ENCODE measurements at regions not wholly inside any gene's neighbourhood (a gene's known extent, or its start where the extent isn't known, plus 50 kb on each side); places are given as distances from the start of the nearest gene placed in this dataset.
"Not testable (repeated sequence)": the region's sequence is repeated elsewhere in the genome, so short reads cannot be mapped to it uniquely, and the experiment has no call there.

DNA sequence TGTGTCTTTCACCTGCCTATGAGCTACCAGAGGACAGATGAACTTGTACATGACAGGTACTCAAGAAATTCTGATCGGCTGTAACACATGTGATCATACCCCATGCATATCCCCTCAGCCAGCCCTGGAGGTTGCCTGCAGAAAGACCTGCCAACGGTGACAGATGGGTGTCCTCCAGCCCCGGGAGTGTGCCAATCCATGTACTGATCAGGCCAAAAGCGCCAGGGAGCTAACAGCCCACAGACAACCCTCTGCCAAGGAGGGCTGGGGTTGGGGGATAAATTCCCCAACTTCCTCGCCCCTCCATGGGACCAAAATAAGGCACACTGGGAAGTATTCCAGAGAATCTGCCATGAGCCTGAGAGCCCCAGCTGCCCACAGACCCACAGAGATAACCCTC is 189.4 kb downstream of the CCT6B start:
- no peak for DNase-seq

- no peak for DNase-seq
Observed at GRCh38 chr17:34770586-34770985, 190.7 kb downstream of the CCT6B start.

DNA sequence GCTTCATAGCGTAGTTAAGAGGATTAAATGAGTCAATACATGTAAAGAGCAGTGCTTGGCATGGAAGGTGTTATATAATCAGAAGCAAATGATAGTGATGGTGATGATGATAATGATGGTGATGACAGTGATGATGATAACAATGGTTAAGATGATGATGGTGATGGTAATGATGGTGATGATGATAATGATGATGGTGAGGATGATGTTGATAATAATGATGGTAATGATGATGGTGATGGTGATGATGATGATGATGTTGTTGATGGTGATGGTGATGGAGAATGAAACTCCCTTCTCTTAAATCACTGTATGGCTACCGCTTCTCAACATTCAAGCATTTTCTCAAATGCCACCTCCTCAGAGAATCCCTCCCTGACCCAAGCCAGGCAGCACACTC is 190.5 kb downstream of the TMEM132E start:
- no peak for DNase-seq

DNA sequence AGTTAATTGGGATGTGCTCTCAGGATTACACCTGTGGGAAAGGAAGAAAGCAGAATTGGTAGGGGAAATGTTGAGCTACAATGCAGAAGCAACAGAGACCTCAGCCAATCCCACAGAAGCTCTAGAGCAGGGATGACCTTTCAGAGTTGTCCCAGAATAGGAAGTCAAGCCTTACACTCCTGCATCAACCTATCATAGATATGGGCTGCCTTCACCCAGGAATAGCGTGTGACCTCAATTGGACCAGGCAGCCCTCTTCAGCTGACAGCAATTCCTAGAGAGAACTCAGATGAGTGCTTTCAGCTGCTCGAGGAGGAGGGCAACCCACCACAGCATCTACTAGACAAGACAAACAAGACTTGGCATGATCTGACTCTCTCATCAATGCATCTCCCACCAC is 189.7 kb downstream of the TMEM132E start:
- DNase-seq, result no peak

DNA sequence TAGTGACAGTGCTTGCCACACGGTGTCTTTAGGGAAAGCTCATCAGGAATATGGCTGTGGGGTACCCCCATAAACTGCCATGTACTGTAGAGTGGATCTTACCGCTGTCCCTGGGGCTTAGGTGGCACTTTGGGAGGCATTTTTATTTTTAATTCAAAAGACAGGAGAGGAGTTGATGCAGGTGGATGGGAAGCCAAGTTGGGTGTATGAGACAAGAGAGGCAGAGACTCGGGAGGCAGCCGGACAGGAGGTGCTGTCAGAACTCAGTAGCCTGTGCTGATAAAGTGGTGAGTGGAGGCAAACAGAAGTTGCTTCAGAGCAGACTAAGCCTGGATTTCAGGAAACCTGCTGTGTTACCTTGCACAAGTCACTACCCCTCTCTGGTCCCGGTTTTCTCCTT is 185.9 kb downstream of the TMEM132E start:
- DNase-seq, result no peak

DNA sequence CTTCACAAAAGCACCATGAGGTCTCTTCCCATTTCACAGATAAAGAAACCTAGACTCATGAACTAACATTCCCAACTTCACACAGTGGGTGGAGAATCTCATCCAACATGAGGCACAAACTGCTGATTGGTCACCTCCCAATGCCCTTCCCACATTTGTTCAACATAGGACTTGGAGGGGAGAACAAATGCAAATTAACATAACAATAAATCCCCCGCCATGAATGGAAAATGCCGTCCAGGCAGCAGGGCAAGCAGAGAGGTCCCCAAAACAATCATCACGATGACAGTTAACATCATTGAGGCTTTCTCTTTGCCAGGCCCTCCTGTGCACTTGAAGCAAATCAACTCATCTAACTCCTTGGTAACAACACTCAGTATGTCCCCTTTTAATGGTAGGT is 185.3 kb downstream of the TMEM132E start:
- no peak for DNase-seq

- no peak for DNase-seq
Observed at GRCh38 chr17:34763728-34764665, 184.6 kb downstream of the TMEM132E start.

DNA sequence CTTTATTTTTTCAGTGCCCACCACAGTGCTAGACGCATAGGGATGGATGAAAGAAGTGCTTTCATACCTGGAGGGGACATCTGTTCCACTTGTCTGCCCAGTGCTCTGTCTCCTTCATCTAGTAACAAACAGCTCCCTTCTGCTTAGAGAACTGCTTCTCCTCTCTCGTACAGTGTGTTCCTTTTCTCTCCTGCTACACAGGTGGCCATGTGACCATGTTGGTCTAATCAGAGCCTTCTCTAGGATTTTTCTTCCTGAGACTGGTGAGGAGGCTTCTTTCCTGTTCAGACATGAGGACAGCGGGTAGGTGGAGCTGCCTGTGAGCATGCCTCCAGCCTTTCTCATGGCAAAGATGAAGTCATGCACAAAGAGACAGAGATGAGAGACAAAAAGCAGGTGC is 182.7 kb downstream of the TMEM132E start:
- no peak for DNase-seq

GRCh38 chr17:34761646-34762045 is 182.3 kb downstream of the TMEM132E start:
- DNase-seq, result peak; percentile 12

GRCh38 chr17:34760931-34761495 is 181.6 kb downstream of the TMEM132E start:
- DNase-seq, result no peak

DNA sequence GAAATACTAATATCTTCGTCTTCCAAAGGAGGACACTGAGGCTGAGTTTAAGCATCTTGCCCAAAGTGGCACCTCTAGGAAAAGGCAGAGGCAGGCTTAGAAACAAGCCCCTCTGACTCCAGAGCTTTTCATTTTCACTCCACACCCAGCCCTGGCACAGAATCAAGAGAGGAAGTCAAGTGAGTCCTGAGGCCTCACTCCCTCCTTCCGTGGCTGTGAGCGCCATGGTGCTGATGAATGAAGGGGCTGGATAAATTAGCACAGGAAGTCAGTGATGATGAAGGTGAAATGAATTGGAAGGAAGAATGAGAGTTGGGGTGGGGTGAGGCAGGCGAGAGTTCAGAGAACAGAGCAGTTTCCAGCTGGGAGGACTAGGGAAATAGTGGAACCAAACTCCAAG is 179.3 kb downstream of the TMEM132E start:
- no peak for DNase-seq

- DNase-seq, result no peak
Observed at GRCh38 chr17:34758316-34758715, 178.9 kb downstream of the TMEM132E start.

DNA sequence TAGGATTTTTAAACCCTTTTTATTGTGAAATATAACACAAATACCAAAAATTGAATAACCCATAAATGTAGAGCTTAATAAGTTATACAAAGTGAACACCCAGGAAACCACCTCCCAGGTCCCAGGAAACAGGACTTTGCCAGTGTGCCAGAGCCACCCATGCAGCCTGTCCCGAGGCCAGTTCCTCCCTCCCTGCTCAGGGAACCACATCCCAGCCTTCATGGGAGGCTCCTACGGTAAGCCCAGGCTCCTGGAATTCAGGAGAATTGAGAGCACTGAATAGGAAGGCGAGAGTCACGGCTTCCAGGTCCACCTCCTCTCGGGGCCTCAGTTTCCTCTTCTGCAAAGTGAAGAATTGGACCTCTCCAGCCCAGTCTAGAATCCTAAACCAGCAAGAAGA is 178.2 kb downstream of the TMEM132E start:
- DNase-seq, result no peak

GRCh38 chr17:34757106-34757505 is 177.7 kb downstream of the TMEM132E start:
- DNase-seq, result no peak

DNA sequence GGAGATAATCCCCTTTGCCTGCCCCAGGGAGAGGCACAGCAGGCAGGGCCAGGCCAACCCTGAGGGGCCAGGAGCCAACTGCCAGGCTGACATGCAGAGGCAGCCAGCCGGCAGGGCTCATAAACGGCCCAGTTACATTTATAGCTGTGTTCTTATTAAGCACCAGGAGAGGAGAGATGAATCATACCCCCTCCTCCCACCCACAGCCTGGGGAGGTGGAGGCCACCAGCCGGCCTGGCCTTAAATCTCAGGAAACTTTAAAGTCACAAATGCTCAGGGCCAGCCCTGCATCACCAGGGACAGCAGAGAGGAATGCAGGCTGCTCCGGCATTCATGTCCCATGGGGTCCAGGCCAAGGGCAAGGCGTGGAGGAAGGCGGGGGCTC is 177.2 kb downstream of the TMEM132E start:
- no peak for DNase-seq

GRCh38 chr17:34755981-34756636 is 176.7 kb downstream of the TMEM132E start:
- DNase-seq, result no peak

- DNase-seq, result no peak
Observed at GRCh38 chr17:34755371-34755770, 176.0 kb downstream of the TMEM132E start.

DNA sequence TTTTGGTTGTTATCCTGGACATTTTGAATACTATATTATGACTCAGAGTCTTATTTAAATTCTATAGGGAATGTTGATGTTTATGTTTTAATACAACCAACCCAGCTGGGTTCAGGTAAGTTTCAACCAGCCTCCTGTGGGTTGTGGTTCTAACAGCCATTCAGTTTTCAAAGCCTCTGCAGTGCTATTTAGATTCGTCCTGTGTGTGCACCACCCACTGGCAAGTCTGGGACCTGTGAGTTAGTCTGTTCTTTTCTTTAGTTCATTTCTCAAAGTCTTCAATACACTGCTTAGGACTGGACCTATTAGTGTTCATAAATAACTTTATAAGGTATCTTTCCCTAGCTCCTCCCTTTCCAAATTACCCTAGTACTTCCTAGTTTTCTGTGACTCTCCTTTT is 170.6 kb downstream of the TMEM132E start:
- DNase-seq, result no peak

DNA sequence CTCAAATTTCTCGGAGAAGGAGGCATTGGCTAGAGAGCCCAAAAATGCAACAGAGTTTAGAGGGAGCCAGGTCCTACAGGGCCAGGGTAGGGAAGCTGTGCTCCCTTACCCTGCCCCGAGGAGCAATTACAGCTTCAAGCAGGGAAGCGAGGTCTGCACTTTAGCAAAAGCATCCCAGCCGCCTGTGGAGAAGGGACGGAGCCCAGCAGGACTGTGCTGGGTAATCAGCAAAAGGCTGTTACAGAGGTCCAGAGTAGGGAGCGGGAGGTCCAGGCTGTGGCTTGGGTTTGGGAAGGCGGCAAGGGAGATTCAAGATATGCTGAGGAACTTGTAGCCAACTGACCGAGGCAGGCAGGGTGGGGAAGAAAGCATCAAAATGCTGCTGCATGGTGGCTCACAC is 162.6 kb downstream of the TMEM132E start:
- DNase-seq, result no peak

DNA sequence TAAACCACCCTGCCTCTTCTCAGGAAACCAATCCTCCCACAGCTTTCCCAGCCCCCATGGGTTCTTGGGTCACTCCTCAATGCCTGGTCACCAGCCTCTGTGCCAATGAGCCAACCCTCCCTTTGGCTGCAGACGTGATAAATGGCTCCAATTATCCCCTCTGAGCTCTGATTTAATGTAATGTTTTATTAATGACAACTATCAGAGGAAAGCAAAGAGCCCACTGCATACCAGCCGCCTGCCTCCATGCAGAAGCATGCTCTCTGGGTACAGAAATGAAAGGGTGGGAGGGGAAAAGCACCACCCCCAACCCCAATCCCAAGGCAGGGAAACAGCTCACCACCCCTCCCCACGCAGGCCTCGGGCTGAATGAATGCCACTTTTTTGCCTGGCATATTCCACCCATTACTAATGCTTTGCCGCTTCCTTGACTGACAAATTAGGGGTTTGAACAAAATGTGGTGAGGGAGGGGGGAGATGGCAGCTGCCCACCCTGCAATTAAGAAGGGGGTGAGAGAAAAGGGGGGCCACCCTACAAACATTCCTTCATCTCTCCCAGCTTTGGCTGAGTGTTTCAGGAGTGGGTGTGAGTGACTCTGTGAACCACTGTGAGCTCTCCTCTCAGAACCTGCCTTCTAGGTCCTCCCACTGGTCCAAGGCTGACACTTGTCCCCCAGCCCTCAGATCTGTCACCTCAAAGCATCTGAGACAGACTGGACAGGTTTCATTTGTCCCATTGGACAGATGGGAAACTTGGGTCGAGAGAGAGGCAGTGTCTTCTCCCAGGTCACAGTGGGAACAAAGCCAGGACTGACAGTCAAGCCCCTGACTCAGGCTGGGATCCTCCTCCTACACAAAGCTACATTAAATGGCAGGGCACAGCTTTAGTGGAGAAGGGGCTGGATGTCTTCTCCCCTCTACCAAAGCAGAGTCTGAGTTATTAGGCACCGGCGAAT is 161.5 kb downstream of the TMEM132E start:
- no peak for DNase-seq

GRCh38 chr17:34739386-34739785 is 160.0 kb downstream of the TMEM132E start:
- DNase-seq, result peak; percentile 4

GRCh38 chr17:34737673-34738072 is 158.3 kb downstream of the TMEM132E start:
- not testable (repeated sequence) for DNase-seq

DNA sequence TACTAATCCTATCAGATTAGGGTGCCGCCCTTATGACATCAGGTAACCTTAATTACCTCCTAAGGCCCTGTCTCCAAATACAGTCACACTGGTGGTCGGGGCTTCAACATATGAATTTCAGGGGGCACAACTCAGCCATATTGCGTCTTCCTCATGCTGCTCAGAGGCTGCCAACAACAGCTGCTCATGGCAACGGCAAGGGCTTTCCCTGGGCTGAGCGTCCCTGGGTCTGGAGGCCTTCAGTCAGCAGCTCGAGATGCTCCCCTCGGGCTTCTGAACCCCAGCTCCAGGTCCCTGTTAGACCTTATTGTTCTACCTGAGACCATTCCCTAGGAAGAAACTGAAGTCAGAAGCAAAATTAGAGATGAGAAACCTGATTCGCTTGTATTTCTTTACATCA is 157.2 kb downstream of the TMEM132E start:
- DNase-seq, result no peak
